KMS-11 (cell line): ENCODE measurements at regions not wholly inside any gene's neighbourhood (a gene's known extent, or its start where the extent isn't known, plus 50 kb on each side); places are given as distances from the start of the nearest gene placed in this dataset.

Experiments used
- H2AFZ ChIP-seq: fragments of 200-600 bp; sonication (generic); 2 replicates; pipeline ENCODE4 v1.6.1; 2016; ENCODE audit warnings: antibody characterized with exemption, mixed run types, low read depth
- H3K27ac ChIP-seq: fragments of 200-600 bp; sonication (generic); 2 replicates; pipeline ENCODE4 v1.6.1; 2016; ENCODE audit warnings: mild to moderate bottlenecking, mixed run types
- H3K27me3 ChIP-seq: fragments of 200-600 bp; sonication (generic); 2 replicates; pipeline ENCODE4 v1.6.1; 2017; ENCODE audit warnings: mild to moderate bottlenecking, low read depth, mixed run types, moderate library complexity; ENCODE audit not compliant: insufficient read depth
- H3K36me3 ChIP-seq: fragments of 200-600 bp; sonication (generic); 2 replicates; pipeline ENCODE4 v1.6.1; 2017; ENCODE audit warnings: mild to moderate bottlenecking, mixed run types; ENCODE audit not compliant: insufficient read depth
- H3K4me1 ChIP-seq: fragments of 200-600 bp; sonication (generic); 2 replicates; pipeline ENCODE4 v1.6.1; 2016; ENCODE audit warnings: mild to moderate bottlenecking, low read depth, mixed run types; ENCODE audit not compliant: poor library complexity, severe bottlenecking
- H3K4me2 ChIP-seq: fragments of 200-600 bp; sonication (generic); 2 replicates; pipeline ENCODE4 v1.7.0; 2016; ENCODE audit warnings: mild to moderate bottlenecking, mixed run types
- H3K4me3 ChIP-seq: fragments of 200-600 bp; sonication (generic); IDR thresholded peaks from 2 replicates; pipeline ENCODE4 v1.6.1; 2017; ENCODE audit warnings: low read depth, low read length, mixed read lengths; ENCODE audit not compliant: insufficient read depth
- H3K79me2 ChIP-seq: fragments of 200-600 bp; sonication (generic); 2 replicates; pipeline ENCODE4 v1.6.1; 2016; ENCODE audit warnings: low read depth, mixed run types; ENCODE audit not compliant: insufficient read depth
- H3K9ac ChIP-seq: fragments of 200-600 bp; sonication (generic); 2 replicates; pipeline ENCODE4 v1.6.1; 2016; ENCODE audit warnings: mild to moderate bottlenecking, mixed run types
- H4K20me1 ChIP-seq: fragments of 200-600 bp; sonication (generic); 2 replicates; pipeline ENCODE4 v1.6.1; 2016; ENCODE audit warnings: mild to moderate bottlenecking, mixed run types; ENCODE audit not compliant: insufficient read depth
- TF ChIP-seq, protein P1 (sequence below): fragments of 200-600 bp; sonication (generic); conservative IDR thresholded peaks from 2 replicates; pipeline ENCODE4 v1.6.1; 2017; ENCODE audit warnings: low read depth, mild to moderate bottlenecking, antibody characterized with exemption, low read length, moderate library complexity, mixed read lengths

DNA sequence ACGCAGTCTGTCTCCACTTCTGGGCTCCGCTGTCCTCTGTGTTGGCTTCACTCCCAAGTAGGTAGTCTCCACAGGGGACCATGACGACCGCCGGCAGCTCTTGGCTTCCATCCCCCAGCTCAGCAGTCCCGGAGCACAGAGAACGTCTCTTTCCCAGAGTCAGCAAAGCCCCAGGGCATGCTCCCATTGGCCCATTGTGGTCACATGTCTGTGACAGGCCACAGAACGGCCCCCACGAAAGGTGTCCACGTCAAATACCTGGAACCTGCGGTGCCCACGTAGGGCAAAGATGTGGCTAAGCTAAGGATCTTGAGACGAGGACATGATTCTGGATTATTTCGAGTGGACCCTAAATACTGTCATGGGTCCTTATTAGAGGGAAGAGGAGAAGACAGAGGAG, 438.4 kb upstream of the SULF2 start:
- Histone ChIP-seq H3K9ac (no peak overlapping the region), H3K4me1 (no peaks in the 10 kb centered on the region), H2AFZ (no peak overlapping the region), H3K36me3 (no peaks in the 10 kb centered on the region), H4K20me1 (no peaks in the 10 kb centered on the region), H3K4me2 (no peak overlapping the region), H3K4me3 (no peak overlapping the region), H3K27me3 (peaks cover 5% of the 10 kb centered on the region; the same call in 1 of the 2 replicates), H3K27ac (no peak overlapping the region), H3K79me2 (no peaks in the 10 kb centered on the region)
- TF ChIP-seq, protein P1, sequence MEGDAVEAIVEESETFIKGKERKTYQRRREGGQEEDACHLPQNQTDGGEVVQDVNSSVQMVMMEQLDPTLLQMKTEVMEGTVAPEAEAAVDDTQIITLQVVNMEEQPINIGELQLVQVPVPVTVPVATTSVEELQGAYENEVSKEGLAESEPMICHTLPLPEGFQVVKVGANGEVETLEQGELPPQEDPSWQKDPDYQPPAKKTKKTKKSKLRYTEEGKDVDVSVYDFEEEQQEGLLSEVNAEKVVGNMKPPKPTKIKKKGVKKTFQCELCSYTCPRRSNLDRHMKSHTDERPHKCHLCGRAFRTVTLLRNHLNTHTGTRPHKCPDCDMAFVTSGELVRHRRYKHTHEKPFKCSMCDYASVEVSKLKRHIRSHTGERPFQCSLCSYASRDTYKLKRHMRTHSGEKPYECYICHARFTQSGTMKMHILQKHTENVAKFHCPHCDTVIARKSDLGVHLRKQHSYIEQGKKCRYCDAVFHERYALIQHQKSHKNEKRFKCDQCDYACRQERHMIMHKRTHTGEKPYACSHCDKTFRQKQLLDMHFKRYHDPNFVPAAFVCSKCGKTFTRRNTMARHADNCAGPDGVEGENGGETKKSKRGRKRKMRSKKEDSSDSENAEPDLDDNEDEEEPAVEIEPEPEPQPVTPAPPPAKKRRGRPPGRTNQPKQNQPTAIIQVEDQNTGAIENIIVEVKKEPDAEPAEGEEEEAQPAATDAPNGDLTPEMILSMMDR: no peak

DNA sequence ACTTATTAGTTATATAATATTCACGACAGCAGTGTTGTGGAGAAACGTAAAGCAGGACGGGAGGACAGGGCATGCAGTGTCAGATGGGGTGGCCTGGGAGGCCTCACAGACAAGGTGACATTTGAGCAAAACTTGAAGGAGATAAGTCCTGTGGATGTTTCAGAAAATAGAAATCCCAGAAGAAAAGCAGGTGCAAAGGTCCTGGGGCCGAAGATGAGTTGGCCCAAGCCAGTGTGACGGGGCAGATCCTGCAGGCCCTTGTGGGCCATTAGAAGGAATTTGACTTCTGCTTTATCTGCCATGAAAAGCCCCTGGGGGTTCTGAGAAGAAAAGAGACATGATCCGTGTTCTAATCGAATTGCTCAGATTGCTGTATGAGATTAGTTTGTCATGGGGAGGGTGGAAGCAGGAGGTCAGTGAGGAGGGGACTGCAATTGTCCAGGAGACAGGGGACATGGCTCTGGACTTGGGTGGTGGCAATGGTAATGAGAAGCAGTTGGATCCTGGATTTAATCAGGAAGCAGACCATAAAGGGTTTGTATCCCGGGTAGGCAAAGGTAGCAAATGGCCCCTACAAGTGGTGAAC, 437.4 kb upstream of the SULF2 start:
- Histone ChIP-seq H3K4me2 (no peak overlapping the region), H3K9ac (no peak overlapping the region), H3K36me3 (no peaks in the 10 kb centered on the region), H3K79me2 (no peaks in the 10 kb centered on the region), H3K4me1 (no peaks in the 10 kb centered on the region), H3K4me3 (no peak overlapping the region), H3K27ac (no peak overlapping the region), H3K27me3 (peaks cover 11% of the 10 kb centered on the region; the same call in 1 of the 2 replicates), H4K20me1 (no peaks in the 10 kb centered on the region), H2AFZ (no peak overlapping the region)
- TF ChIP-seq, protein P1: no peak

DNA sequence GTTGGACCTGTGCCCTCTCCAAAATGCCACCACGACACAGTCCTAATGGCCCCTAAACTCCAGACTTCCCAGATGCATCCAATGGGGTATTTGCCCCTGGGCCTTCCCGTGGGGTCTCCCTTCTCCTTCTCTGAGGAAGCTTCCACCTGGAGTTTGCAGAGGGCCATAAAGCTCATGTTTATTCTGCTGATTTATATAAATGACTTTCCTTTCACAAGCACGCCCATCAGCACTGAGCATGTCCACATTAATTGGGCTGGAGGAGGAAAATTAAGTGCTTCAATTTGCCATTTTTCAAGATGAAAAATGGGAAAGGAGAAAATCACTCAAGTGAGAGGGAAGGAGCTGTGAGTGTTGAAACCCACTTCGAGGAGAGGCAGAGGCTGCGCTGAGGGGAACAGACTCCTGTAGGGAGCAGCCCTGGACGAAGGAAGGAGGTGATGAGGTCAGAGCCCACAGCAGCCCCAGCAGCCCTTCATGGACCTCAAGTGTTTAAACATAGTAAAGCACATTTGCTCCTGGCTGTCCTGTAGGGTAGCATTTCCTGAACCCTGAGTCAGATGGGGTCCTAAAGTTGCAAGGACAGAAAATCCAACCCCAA, 434.9 kb upstream of the SULF2 start:
- no peak overlapping the region for H3K9ac ChIP-seq
- no peaks in the 10 kb centered on the region for H3K4me1 ChIP-seq
- no peak overlapping the region for H2AFZ ChIP-seq
- no peak overlapping the region for H3K4me2 ChIP-seq
- no peaks in the 10 kb centered on the region for H4K20me1 ChIP-seq
- no peak overlapping the region for H3K27ac ChIP-seq
- H3K27me3 ChIP-seq: peaks cover 15% of the 10 kb centered on the region; the same call in 1 of the 2 replicates
- H3K4me3 ChIP-seq: no peak overlapping the region
- H3K79me2 ChIP-seq: no peaks in the 10 kb centered on the region
- H3K36me3 ChIP-seq: no peaks in the 10 kb centered on the region
- TF ChIP-seq, protein P1: no peak

GRCh38 chr20:48219306-48219705, 434.0 kb upstream of the SULF2 start:
- H4K20me1 ChIP-seq: no peaks in the 10 kb centered on the region
- no peaks in the 10 kb centered on the region for H3K36me3 ChIP-seq
- H3K4me3 ChIP-seq: no peak overlapping the region
- TF ChIP-seq, protein P1: no peak
- H3K9ac ChIP-seq: no peak overlapping the region
- H3K4me1 ChIP-seq: no peaks in the 10 kb centered on the region
- no peak overlapping the region for H3K27ac ChIP-seq
- H2AFZ ChIP-seq: no peak overlapping the region
- no peaks in the 10 kb centered on the region for H3K79me2 ChIP-seq
- peaks cover 15% of the 10 kb centered on the region; the same call in 1 of the 2 replicates for H3K27me3 ChIP-seq
- no peak overlapping the region for H3K4me2 ChIP-seq
